ENCODE measurements at regions not wholly inside any gene's neighbourhood (a gene's known extent, or its start where the extent isn't known, plus 50 kb on each side); places are given as distances from the start of the nearest gene placed in this dataset.
"Not testable (repeated sequence)": the region's sequence is repeated elsewhere in the genome, so short reads cannot be mapped to it uniquely, and the experiment has no call there.

DNA sequence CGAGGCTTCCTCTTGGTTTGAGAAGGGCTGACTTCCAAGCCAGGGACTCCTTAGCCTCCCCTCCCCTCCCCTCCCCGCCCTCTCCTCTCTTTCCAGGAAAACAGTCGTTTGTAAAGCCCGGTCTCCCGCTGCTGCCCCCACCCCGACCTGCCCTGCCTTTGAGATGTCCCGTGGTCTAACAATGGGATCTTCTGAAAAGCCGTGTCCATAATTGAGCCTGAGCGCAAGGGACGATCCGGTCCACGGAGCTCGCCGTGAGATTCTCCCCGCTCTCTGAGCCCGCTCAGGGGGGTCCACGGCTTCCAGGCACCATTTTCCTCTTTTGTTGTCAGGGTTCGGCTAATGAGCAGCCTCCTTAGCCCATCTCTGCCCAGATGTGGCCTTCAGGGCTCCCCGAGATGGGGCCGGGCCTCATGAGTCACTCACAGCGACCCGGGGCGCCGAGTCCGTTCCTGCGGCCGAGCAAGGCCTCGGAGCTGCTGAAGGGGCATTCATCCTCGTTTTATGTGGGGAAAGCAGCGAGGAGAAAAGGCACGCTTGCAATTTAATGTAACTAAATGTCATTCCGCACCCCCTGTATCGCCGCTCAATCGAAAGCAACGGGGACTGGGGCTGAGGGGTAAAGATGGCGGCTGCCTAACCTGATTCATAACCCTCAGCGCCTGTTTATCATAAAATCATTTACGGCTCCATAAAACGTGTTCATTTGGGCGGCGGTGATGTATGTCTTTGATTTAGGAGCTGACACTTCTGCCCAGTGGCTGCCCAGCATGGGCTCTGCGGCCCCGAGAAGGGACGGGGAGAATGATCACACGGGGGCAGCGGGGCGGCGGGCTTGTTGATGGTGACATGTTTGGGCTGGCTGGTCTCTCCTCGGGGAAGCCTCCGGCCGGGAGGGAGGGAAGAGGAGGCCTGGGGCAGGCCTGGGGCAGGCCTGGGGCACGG lies 232.6 kb upstream of the C1orf174 start:
- no peak for TF ChIP-seq GATA1 (IDR thresholded peaks at IDR 0.05; ENCODE audit: low read depth, low read length)
- no peak for TF ChIP-seq POLR2A (IDR thresholded peaks at IDR 0.05; ENCODE audit: low read length)
- DNase-seq, result no peak

- TF ChIP-seq GATA1 (IDR thresholded peaks at IDR 0.05; ENCODE audit: low read depth, low read length) (no peak), POLR2A (IDR thresholded peaks at IDR 0.05; ENCODE audit: low read length) (no peak)
- DNase-seq, result no peak
These were observed 233.3 kb upstream of the C1orf174 start for GRCh38 chr1:4133297-4133938.

DNA sequence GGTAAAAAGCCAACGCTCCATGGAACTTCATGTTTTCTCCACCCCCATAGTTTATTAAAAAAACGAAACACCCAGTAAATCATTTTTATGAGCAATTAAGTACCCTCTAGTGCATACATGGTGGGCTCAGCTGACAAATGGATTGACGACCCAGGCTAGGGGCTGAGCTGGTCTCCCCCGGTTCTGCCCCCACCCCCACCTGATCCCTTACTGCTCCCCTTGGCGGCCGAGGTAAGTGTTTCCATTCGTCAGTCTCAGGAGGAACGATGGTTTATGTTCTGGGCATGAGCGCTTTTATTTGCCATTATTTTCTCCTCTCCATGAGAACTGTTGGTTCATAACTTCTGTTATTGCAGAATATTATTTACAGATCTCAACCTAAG lies 233.9 kb upstream of the C1orf174 start:
- no peak for DNase-seq
- TF ChIP-seq GATA1 (IDR thresholded peaks at IDR 0.05; ENCODE audit: low read depth, low read length), result no peak
- no peak for TF ChIP-seq POLR2A (IDR thresholded peaks at IDR 0.05; ENCODE audit: low read length)

- not testable (repeated sequence) for DNase-seq
These were observed 235.8 kb upstream of the C1orf174 start for GRCh38 chr1:4135853-4136252.

GRCh38 chr1:4137621-4138415 lies 237.7 kb upstream of the C1orf174 start:
- TF ChIP-seq GATA1 (IDR thresholded peaks at IDR 0.05; ENCODE audit: low read depth, low read length), result no peak
- no peak for TF ChIP-seq POLR2A (IDR thresholded peaks at IDR 0.05; ENCODE audit: low read length)
- DNase-seq, result no peak

- no peak for DNase-seq
- no peak for TF ChIP-seq GATA1 (IDR thresholded peaks at IDR 0.05; ENCODE audit: low read depth, low read length)
- TF ChIP-seq POLR2A (IDR thresholded peaks at IDR 0.05; ENCODE audit: low read length), result no peak
These were observed 239.6 kb upstream of the C1orf174 start for GRCh38 chr1:4139646-4140045.

GRCh38 chr1:4140241-4140640 lies 240.2 kb upstream of the C1orf174 start:
- DNase-seq, result no peak
- TF ChIP-seq GATA1 (IDR thresholded peaks at IDR 0.05; ENCODE audit: low read depth, low read length), result no peak
- no peak for TF ChIP-seq POLR2A (IDR thresholded peaks at IDR 0.05; ENCODE audit: low read length)

DNA sequence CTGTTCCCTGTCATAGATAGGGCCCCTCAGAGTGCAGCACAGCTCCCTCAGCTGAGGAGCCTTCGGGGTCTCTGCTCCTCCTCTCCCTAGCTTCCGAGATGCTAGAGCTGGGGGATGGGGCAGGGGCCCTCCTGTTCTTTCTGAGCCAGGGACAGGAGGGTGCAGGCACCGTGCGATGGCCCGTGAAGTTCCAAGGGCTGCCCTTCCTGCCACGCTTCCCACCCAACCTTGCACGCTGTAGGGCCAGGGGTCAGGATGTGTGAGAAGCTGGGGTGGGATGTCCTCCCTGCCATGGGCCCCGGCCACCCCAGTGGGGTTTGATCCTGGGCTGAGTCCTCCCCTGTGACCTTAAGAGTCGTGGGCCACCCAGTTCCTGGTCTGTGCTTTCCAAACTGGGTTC lies 240.7 kb upstream of the C1orf174 start:
- no peak for TF ChIP-seq POLR2A (IDR thresholded peaks at IDR 0.05; ENCODE audit: low read length)
- TF ChIP-seq GATA1 (IDR thresholded peaks at IDR 0.05; ENCODE audit: low read depth, low read length), result no peak
- DNase-seq, result no peak

DNA sequence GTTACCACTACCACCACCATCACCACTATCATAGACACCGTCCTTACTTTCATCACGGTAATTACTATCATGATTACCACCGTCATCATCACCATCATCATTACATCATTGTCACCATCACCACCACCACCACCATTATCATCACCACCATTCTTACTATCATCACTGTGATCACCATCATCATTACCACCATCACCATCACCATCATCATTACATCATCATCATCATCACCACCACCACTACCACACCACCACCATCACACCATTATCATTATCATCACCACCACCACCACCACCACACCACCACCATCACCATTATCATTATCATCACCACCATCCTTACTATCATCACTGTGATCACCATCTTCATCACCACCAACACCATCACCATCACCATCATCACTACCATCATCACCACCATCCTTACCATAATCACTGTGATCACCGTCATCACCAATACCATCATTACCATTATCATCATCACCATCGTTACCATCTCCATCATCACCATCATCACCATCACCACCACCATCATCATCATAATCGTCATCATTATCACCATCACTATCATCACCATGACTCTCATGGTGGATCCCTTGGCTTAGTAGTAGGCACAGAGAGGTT lies 244.4 kb upstream of the C1orf174 start:
- no peak for TF ChIP-seq POLR2A (IDR thresholded peaks at IDR 0.05; ENCODE audit: low read length)
- TF ChIP-seq GATA1 (IDR thresholded peaks at IDR 0.05; ENCODE audit: low read depth, low read length), result no peak
- no peak for DNase-seq

GRCh38 chr1:4146101-4146500 lies 246.0 kb upstream of the C1orf174 start:
- TF ChIP-seq POLR2A (IDR thresholded peaks at IDR 0.05; ENCODE audit: low read length) (no peak), GATA1 (IDR thresholded peaks at IDR 0.05; ENCODE audit: low read depth, low read length) (no peak)
- no peak for DNase-seq

GRCh38 chr1:4146614-4147013 lies 246.5 kb upstream of the C1orf174 start:
- TF ChIP-seq POLR2A (IDR thresholded peaks at IDR 0.05; ENCODE audit: low read length) (no peak), GATA1 (IDR thresholded peaks at IDR 0.05; ENCODE audit: low read depth, low read length) (no peak)
- no peak for DNase-seq

DNA sequence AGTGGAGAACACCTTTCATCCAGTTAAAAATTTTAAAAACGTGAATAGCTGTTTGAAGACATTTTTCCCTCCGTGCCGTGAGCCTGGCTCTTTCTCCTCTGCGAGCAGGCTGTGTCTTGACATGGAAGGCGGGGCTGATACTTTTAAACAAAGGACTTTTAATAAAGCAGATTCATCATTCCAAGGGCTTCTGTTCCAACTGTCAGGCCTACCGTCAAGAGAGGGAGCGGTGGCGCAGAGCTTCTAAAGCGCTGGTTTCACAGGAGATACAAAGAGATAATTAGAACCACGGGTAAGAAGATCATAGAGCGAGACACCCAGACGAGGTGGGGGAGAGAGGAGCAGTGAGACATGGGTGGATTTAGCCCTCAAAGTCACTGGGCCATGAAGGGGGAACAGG lies 247.4 kb upstream of the C1orf174 start:
- DNase-seq, result no peak
- TF ChIP-seq GATA1 (IDR thresholded peaks at IDR 0.05; ENCODE audit: low read depth, low read length) (no peak), POLR2A (IDR thresholded peaks at IDR 0.05; ENCODE audit: low read length) (no peak)

GRCh38 chr1:4149281-4149680 lies 249.2 kb upstream of the C1orf174 start:
- TF ChIP-seq POLR2A (IDR thresholded peaks at IDR 0.05; ENCODE audit: low read length), result no peak
- TF ChIP-seq GATA1 (IDR thresholded peaks at IDR 0.05; ENCODE audit: low read depth, low read length), result no peak
- DNase-seq, result no peak

- DNase-seq, result no peak
- no peak for TF ChIP-seq POLR2A (IDR thresholded peaks at IDR 0.05; ENCODE audit: low read length)
- no peak for TF ChIP-seq GATA1 (IDR thresholded peaks at IDR 0.05; ENCODE audit: low read depth, low read length)
These were observed 249.8 kb upstream of the C1orf174 start for GRCh38 chr1:4149831-4150230.

All from erythroblast (primary cell).